NCI-H1436 (cell line): ENCODE measurements at regions not wholly inside any gene's neighbourhood (a gene's known extent, or its start where the extent isn't known, plus 50 kb on each side); places are given as distances from the start of the nearest gene placed in this dataset.

Source experiments
- DNase-seq: peaks from one replicate; lab custom pipeline; 2025; lab: John Stamatoyannopoulos, UW

DNA sequence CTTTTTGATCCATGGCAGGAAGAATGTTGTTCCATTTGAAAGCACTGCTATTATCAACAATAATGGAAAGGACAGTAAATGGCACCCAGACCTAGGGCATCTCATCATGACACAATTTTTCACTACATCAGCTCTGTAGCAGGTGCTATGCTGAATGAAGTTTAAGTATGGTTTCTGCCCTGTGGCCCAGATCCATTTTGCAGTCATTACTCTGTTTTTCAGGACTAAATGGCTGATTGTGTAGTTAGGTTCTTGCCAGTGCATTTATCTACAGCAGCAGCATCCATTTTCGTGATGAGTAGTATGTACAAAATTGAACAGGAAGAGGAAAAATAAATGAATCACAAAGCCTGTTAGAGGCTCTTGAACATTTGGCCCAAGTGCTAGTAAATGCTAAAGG is 270.5 kb upstream of the CD180 start:
- peak; percentile 91 for DNase-seq

DNA sequence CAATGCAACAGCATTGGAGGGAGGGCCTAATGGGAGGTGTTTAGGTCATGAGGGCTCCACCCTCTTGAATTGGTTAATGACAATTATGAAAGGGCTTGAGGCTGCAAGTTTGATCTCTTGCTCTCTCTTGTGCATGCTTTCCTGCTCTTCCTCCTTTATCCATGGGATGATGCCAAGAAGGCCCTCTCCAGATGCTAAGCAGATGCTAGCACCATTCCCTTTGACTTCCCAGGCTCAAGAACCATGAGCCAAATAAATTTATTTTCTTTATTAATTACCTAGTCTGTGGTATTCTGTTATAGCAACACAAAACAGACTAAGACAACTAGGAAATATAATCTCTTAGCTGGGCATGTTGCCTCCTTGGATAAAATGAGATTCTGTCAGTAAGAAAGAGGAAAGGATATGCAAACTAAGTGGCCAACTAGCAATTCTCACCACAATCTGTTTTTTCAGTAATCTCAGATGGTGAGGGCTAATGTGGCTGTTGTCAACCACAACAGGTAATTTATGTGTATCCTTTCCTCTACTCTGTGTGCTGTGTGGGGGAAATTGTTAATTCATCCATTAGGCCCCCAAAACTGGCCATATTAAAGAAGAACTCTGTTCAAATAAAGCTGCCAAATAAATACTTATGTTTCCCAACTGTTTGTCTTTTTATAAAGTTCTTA is 269.1 kb upstream of the CD180 start:
- no peak for DNase-seq

DNA sequence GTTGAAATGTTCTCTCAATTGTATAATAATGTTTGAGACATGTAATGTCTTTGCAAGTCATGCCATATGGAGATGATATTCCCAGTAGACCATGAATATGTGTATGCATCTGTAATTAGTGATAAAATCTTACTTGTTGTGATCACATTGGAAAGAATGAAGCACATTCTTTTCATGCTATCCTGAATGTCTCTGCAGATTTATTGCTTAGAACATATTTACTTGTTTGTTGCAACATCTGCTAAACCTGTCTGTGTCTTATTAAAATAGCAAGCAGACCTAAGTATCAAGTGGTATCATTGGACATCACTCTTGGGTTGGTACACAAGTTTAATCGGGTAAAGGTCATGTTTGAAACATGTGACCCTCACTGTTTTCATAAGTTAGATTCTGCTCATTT is 265.5 kb upstream of the CD180 start:
- no peak for DNase-seq

DNA sequence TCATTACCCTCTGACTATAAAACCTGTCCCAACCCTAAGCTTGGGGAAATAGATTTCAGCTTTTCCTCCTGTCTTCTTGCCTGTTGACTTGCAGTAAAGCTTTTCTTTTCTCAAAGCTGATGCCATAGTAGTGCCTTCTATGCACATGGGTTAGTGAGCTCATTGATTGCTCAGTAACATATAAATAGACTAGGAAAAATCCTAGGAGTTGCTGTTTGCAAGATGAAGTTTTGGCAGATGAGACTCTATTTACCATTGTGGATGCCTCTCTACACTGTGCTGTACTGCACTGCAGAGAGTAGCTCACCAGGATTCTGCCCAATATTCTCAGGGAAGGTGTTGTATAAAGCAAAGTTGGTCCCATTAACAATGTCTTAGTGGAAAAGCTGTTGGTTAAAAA is 262.7 kb upstream of the CD180 start:
- DNase-seq = no peak

DNA sequence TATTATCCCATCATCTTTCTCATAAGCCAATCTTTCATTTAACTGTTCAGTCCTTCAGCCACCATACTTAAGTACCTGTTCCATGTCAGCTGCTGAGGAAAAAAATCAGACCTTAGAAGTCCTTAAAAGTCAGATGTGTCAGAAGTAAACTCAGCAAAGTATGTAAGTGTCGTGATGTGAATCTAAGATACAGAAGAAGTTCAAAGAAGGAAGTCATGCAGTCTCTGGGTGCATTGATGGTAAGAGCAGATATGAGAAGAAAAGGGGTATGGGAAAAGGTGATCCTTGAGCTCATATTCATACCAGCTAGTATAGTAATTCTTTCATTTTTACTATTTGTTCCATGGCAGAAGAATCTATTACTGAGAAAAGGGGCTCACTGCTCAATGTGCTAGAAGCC is 259.4 kb upstream of the CD180 start:
- no peak for DNase-seq

DNA sequence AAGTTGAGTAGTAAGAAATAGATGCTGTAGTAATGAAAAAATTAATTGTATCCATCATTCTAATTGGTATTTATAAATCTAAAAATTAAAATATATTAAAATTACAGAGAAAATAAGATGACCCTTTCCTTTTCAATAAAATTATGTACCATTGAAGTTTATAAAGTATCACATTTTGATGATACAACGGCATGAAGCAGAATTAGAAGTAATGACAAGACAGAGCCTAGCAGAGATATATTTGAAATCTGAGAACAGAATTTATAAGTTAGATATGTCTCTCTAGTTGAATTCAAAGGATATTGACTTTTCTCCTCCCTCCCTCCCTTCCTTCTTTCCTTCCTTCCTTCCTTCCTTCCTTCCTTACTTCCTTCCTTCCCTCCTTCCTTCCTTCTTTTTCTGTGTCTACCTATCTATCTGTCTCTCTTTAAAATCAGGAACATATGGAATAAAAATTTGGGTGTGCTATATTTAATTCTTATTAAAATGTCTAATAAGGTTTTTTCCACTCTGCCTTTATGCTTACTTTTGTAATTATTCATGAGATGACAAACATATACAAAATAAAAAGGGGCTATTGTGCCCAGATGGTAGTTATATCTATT is 258.5 kb upstream of the CD180 start:
- DNase-seq = no peak

DNA sequence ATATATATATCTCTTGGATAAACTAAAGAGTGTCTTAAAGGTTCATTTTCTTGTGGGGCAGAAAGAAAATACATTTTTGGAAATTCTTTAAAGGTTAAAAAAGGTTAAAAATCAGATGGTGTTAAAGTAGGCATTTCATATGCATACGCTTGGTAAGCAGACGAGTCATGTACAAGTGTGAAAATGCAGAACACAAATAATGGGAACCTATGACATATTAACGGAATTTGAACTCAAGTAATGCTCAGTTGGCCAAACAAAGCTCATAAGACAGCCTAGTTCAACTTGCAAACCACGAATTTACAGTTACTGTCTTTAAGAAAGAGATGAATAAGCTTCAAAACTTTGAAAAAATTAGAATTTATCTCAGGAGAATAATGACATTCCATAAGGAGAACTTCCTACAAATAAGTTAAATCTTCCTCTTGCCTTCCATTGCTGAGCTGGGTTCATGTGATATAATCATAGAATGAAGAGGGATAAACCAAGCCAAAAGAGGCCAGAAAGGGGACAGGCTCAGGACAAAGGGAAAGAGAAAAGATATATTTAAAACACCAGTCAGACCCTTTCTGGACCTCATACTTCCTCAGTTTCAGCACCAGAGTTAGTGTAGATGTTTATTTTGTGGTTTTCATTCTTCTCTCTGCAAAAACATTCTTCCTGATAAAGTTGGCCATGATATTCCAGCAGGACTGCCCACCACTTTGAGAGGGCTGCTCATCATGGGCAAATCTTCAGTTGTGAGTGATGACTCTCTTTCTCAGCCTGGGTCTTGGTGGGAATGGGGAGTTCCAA is 256.7 kb upstream of the CD180 start:
- no peak for DNase-seq

DNA sequence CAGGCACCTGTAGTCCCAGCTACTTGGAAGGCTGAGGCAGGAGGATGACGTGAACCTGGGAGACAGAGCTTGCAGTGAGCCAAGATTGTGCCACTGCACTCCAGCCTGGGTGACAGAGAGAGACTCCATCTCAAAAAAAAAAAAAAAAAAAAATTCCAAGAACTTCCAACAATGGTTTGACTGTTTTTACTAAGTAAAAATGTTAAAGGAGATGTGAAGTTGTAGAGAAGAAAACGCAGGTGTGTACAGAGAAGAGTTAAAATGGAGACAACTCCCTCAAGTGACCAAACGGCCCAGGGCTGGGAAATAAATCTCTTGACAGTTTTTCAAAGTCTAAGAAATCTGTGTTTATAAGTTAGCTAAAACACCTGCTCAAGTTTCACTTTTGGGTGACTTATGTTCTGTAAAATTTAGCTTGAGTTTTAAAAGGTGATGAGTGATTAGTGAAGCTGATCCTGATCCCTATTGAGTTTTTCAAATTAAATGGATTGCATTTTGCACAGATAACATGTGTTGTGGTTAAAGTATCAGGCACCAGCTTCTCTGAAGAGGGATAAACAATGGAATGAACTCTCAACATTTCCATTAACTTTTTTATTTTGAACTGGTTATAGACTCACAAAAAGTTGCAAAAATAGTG is 255.2 kb upstream of the CD180 start:
- DNase-seq = no peak

DNA sequence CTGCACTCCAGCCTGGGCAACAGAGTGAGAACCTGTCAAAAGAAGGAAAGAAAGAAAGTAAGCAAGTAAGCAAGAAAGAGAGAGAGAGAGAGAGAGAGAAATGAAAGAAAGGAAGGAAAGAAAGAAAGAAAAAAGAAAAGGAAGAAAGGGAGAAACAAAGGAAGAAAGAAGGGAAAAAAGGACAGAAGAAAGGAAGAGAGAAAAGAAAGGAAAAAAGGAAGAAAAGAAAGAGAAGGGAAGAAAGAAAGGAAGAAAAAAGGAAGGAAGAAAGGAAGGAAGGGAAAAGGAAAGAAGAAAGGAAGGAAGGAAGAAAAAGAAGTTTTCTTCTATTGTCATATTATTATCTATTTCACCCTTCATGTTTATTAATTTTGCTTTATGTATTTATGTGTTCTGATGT is 251.1 kb upstream of the CD180 start:
- no peak for DNase-seq

DNA sequence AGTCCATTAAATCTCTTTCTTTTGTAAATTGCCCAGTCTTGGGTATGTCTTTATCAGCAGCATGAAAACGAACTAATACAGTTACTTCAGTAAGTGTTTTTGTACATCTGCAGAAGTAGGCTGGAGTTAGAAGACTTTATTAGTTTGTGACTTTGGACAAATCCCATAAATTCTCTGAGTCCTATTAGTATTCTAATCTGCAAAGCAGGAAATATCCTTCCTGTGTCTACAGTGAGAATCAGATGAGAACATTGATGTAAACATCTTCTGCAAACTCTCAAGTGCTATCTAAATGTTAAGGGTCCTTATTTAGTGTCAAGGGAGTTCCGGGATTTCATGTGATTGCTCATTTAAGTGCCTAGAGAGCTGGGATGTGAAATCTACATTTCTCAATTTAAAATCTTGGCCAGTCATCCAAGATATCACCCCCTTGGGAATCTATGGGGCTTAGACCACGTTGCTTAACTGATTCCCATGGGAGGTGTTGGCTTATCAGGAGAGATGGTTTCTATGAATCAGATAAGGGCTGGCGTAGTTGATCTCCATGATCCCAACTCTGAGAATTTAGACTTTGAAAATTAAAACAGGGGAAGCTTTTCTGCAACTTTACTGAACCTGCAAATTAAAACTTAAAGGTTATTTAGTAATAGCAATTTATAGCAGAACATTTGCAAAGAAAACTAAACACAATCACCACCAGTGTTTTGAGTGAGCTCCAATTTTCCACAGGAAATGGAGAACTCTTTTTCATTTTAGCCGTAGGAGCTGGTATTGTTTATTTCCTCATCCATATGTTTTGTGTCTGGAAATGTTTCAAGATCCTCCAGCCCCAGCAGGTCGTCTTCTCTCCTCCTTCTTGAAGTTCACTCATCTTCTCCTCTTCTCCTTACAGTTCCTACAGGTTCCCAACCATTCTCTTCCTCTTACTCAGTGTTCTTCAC is 241.6 kb upstream of the CD180 start:
- no peak for DNase-seq

DNA sequence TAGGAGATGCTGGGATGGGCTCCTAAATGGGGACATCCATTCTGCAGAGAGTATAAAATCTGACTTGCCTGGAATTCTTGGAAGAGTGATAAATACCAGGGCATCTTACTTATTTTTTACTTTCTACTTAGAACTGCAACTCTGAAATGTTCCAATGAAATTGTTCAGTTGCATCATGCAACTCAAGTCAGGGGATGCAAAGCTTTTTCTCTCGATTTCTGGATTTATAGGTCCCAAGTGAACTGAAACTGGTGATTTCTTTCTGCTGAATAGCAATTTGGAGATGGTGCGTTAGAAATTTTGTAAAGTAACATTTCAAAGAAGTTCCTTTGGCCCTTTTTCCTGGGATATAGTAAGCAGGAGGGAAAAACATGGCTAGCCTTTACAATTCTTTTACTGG is 238.4 kb upstream of the CD180 start:
- no peak for DNase-seq

DNA sequence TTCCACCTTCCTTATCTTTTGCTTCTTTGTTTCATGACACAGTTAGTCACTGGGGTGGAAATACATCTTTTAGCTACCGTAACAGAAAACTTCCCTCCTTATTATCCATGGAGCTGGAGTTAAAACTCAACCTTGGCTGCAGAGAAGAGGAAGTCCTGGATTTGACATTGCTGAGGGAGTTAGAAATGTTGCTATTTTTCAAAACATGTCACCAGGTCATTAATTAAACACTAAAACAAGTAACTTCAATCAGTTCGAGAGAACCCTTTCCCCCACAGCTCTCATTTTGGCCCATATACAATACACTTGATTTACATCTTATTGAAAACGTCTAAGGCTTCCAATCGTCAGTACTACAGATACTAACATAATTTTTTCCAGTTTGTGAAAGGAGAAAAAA is 237.9 kb upstream of the CD180 start:
- no peak for DNase-seq

DNA sequence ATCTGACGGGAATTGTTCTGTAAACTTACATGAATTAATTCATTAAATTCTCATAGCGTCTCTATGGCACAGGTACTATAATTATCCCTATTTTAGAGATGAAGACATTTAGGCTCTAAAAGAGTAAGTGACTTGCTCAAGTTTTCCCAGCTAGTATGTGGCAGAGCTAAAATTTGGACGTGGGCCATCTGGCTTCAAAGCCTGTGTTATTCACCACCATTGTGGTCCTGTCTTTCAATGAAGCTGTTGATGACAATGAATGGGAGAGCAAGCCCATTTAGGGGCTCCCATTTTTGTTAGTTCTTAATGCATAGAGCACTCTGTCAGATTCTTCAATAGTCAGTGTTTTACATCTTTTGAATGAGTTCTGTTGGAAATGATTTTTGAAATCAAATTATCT is 236.0 kb upstream of the CD180 start:
- DNase-seq = no peak

DNA sequence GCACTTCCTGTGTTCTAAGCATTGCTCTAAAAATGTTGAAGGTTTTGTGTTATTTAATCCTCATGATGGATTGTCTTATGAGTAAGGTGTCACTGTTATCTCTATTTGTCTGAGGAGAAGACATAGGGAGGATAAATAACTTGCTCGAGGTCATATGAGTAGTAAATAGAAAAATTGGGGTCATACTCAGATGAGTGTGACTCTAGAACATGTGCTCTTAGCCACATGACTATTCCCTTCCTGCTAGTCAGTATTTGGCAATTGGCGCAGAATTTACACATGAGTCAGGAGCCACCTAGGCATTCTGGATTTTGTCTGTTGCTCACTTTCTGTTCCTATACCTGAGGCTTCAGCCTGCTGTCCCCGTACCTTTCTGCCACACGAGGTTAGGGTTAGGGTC is 234.6 kb upstream of the CD180 start:
- no peak for DNase-seq

DNA sequence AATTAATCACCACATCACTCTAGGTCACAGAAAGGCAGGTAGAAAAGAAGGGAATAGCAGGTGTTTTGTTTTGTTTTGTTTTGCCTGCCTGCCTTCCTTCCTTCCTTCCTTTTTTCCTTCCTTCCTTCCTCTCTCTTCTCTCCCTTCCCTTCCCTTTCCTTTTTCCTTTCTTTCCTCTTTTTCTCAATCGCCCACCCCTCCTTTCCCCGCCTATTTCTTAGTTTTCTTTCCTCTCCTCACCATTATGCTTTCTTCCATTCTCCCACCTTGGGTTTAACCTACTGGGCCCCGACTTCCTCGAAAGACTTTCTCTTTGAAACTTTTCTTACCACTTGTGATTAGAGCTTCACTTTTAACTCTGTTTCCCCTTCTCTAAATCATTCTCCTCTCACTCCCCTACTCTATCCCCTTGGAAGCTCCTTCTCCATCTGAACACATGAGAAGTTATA is 231.3 kb upstream of the CD180 start:
- DNase-seq = no peak

DNA sequence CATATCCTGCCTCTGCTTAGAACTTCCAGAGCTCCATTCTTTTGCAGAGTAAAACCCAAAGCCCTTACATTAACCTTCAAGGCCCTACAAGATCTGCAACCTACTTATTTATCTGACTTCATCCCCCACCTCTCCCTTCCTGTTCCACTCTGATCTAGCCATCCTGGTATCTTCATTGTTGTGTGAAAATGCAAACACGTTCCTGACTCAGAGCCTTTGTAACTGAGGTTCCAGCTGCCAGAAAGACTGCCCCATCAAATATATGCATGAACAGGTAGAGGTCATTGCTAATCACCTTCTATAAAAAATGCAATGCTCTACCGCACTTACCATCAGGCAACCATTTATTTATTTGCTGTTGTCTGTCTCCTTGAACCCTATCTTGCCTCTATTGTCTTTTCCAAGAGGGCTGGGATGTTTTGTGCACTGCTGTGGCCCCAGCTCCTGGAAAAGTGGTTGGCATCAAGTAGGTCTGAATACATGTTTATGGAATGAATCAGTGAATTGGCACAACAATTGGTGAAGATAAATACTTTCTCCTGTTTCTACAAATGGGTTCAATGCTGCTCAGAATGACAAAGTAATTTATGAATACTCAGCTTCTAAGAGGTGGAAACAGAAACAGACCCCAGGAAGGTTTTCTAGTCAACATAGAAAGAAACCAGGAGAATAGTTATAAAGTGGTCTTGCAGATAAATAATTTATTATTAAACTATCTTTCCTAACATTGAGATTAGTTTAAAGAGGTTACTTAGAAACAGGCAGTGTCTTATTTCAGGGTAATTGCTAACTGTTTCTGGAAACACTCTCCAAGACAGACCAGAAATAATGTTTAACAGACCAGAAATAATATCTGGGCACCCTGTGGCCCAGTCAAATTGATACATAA is 230.6 kb upstream of the CD180 start:
- DNase-seq = no peak

DNA sequence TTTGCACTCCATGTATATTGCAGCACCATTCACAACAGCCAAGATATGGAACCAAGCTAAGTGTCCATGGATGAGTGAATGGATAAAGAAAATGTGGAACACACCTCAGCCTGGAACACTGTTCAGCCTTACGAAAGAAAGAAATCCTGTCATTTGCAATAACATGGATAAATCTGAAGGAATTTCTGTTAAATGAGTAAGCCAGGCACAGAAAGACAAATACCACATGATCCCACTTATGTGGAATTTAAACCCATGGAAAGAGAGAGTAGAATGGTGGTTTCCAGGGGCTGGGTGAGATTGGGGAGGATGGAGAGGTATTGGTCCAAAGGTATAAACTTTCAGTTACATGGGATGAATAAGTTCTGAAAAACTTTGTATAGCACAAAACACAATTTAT is 228.9 kb upstream of the CD180 start:
- DNase-seq = no peak

DNA sequence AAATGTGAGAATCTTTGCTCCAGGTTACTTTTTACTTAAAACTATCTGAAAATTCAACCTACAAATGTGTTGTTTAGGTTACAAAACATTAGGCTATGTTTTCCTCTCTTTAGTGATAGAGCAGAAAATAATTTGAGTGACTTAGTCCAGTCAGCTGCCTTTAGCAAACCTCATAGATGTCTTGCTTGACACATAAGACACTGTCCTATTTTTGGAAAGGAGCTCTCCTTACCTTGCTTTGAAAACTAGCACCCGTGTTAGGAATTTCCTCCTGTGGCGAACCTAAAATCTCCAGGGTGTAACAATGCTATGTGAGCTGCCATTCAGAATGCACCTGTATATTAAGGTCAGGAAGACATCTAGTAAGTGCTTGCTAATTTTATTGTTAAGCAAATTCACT is 221.2 kb upstream of the CD180 start:
- DNase-seq = no peak

DNA sequence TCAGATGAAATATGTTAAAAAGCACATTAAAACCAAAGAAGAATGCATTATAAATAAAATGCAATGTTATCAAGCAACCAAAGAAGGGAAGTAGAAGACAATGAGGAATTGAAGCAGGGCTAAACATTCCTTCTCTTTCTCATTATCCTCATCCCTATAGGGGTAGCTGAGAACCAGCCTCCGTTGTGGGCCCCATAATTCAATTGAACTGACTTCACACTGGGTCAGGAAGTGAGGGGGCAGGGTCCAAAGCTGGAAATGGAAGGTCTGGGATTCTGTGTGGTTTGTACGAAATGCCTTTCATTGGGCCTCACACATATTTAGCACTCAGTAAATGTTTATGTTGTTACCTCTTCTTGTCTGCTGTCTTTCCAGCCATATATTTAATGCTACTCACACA is 220.4 kb upstream of the CD180 start:
- DNase-seq = no peak

DNA sequence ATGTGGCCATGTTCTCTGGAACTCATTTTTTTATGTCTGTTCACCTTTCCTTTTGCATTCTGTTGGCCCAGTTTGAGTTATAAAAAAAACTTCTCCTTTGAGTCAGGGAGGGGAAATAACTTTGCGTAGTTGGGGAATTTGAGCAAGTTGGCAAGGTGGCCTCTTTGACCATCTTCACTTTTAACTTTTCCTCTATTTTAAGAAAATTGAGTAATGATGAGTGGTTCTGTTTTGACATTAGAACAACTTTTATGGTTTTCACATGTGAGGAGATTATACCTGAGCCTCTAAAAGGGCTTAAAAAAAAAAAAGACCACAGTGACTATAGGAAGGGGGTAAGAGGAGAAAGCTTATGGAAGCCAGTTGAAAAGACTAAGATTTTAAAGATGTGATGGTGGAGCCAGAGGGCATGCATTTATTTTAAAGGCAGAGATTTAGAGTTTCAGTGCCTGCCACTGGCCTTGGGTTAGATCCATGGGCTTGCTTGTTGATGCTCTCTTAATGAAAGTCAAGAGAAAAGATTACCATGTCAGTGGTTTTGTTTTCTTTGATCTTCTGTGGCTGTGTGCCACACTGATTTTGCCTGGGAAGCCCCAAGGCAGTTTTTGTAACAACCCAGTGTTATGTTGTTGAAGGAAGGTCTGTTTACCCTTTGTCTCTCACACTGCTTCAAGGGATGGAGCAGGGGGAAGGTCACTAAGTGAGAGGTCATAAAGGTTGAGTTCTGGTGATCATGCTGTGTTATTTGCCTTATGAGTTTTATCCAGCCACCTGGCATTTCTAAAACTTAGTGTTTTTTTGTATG is 219.7 kb upstream of the CD180 start:
- no peak for DNase-seq
